ENCODE measurements at regions not wholly inside any gene's neighbourhood (a gene's known extent, or its start where the extent isn't known, plus 50 kb on each side); places are given as distances from the start of the nearest gene placed in this dataset.

DNA sequence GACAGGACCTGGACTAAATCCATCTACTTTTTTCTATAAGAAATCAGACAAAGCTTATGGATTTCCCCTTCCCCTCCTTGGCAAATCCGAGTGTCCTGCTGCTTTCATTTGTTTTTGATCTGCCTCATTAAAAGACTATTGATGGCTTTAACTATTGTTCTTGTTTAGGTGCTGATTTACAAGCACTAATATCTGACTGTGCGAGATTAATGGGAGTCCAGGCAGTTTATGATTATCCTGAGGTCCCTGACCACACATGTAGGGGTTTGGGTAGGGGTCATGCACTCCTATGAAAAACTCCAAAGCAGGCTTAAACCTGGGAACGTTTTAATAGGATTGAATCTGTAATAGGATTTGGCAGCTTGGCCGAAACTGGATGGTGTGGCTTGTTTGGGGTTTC is 317.5 kb upstream of the POU3F2 start:
- Histone ChIP-seq H3K9me3 (ENCODE audit: control insufficient read depth, low read length) (peaks cover 3% of the 10 kb centered on the region), H3K4me1 (ENCODE audit: control insufficient read depth, insufficient read depth, low read length) (no peaks in the 10 kb centered on the region), H3K4me3 (ENCODE audit: low read length) (no peak overlapping the region), H3K27me3 (replicated peaks; ENCODE audit: control insufficient read depth, insufficient read depth, low read length) (no peaks in the 10 kb centered on the region), H3K9ac (ENCODE audit: low read length) (no peak overlapping the region), H3K36me3 (ENCODE audit: control insufficient read depth, insufficient read depth, low read length, severe bottlenecking) (no peaks in the 10 kb centered on the region)
- DNase-seq (ENCODE audit: low read depth), result no peak

DNA sequence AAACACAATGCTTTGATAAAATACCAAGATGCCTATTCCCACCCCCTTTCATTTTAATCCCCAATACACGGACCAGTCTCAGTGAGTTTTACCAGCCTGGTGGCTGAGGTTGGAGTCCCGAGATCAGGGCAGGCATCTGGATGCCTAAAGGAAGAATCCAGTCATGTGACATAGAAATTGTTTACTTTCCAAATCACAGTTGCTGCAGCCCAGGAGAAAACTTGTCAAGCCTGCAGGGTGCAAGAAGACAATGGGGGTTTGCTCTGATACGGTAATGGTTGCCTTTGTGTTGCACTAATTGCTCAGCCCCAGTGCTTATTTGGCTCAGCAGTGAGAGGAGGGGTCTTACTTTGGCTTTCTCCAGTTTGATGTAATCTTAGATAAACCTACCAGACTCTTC is 308.5 kb upstream of the POU3F2 start:
- Histone ChIP-seq H3K27me3 (replicated peaks; ENCODE audit: control insufficient read depth, insufficient read depth, low read length) (no peaks in the 10 kb centered on the region), H3K9me3 (ENCODE audit: control insufficient read depth, low read length) (peaks cover 2% of the 10 kb centered on the region), H3K4me3 (ENCODE audit: low read length) (no peak overlapping the region), H3K9ac (ENCODE audit: low read length) (no peak overlapping the region), H3K36me3 (ENCODE audit: control insufficient read depth, insufficient read depth, low read length, severe bottlenecking) (no peaks in the 10 kb centered on the region), H3K4me1 (ENCODE audit: control insufficient read depth, insufficient read depth, low read length) (no peaks in the 10 kb centered on the region)
- no peak for DNase-seq (ENCODE audit: low read depth)

DNA sequence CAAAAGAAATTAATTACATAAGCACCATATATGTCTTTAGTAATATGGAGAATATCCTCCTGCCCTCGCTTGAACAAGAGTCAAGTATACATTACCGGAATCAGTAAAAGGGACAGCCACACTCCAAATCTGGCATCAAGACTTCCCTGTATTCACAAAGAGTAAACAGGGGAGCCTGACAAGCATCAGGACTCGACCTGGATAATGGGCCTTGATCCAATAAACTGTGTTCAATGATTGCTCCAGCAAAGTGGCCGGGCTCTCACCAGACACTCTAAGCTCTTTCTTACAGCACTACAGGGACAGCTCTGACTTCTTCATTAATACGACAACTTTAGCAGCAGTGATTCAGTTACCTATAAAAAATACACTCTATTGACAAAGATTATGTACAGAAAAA is 307.9 kb upstream of the POU3F2 start:
- no peak for DNase-seq (ENCODE audit: low read depth)
- no peaks in the 10 kb centered on the region for H3K27me3 ChIP-seq (replicated peaks; ENCODE audit: control insufficient read depth, insufficient read depth, low read length)
- peaks cover 2% of the 10 kb centered on the region for H3K9me3 ChIP-seq (ENCODE audit: control insufficient read depth, low read length)
- no peak overlapping the region for H3K4me3 ChIP-seq (ENCODE audit: low read length)
- H3K36me3 ChIP-seq (ENCODE audit: control insufficient read depth, insufficient read depth, low read length, severe bottlenecking), result no peaks in the 10 kb centered on the region
- H3K9ac ChIP-seq (ENCODE audit: low read length), result no peak overlapping the region
- no peaks in the 10 kb centered on the region for H3K4me1 ChIP-seq (ENCODE audit: control insufficient read depth, insufficient read depth, low read length)

- no peak overlapping the region for H3K9ac ChIP-seq (ENCODE audit: low read length)
- H3K27me3 ChIP-seq (replicated peaks; ENCODE audit: control insufficient read depth, insufficient read depth, low read length), result no peaks in the 10 kb centered on the region
These were observed 305.0 kb upstream of the POU3F2 start for GRCh38 chr6:98529364-98529763.

DNA sequence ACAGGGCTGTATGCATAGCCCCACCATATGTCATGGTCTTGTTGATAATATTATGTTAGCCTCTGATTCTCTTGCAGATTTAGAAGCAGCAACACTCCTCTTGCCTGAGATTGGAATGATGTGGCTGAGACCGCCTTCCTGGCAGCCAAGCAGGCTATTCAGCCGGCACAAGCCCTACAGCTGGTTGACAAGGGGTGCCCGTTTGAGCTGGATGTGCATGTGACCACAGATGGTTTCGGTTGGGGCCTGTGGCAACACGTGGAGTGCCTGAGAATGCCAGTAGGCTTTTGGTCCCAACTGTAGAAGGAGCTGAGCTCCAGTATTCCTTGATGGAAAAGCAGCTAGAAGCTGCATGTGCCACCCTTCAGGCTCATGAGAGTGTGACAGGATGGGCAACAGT is 303.6 kb upstream of the POU3F2 start:
- Histone ChIP-seq H3K27me3 (replicated peaks; ENCODE audit: control insufficient read depth, insufficient read depth, low read length) (no peaks in the 10 kb centered on the region), H3K36me3 (ENCODE audit: control insufficient read depth, insufficient read depth, low read length, severe bottlenecking) (no peaks in the 10 kb centered on the region)

More at GRCh38 chr6:98529364-98529763, 305.0 kb upstream of the POU3F2 start:
- Histone ChIP-seq H3K36me3 (ENCODE audit: control insufficient read depth, insufficient read depth, low read length, severe bottlenecking) (no peaks in the 10 kb centered on the region), H3K4me3 (ENCODE audit: low read length) (no peak overlapping the region), H3K9me3 (ENCODE audit: control insufficient read depth, low read length) (peaks cover 2% of the 10 kb centered on the region), H3K4me1 (ENCODE audit: control insufficient read depth, insufficient read depth, low read length) (no peaks in the 10 kb centered on the region)
- no peak for DNase-seq (ENCODE audit: low read depth)

GRCh38 chr6:98532004-98532403 is 302.4 kb upstream of the POU3F2 start:
- Histone ChIP-seq H3K27me3 (replicated peaks; ENCODE audit: control insufficient read depth, insufficient read depth, low read length) (no peaks in the 10 kb centered on the region), H3K9me3 (ENCODE audit: control insufficient read depth, low read length) (peaks cover 2% of the 10 kb centered on the region), H3K36me3 (ENCODE audit: control insufficient read depth, insufficient read depth, low read length, severe bottlenecking) (no peaks in the 10 kb centered on the region), H3K4me1 (ENCODE audit: control insufficient read depth, insufficient read depth, low read length) (no peaks in the 10 kb centered on the region), H3K4me3 (ENCODE audit: low read length) (no peak overlapping the region), H3K9ac (ENCODE audit: low read length) (no peak overlapping the region)
- no peak for DNase-seq (ENCODE audit: low read depth)

More for the DNA sequence above, 303.6 kb upstream of the POU3F2 start:
- Histone ChIP-seq H3K9ac (ENCODE audit: low read length) (no peak overlapping the region), H3K9me3 (ENCODE audit: control insufficient read depth, low read length) (peaks cover 2% of the 10 kb centered on the region), H3K4me3 (ENCODE audit: low read length) (no peak overlapping the region), H3K4me1 (ENCODE audit: control insufficient read depth, insufficient read depth, low read length) (no peaks in the 10 kb centered on the region)
- DNase-seq (ENCODE audit: low read depth), result no peak

DNA sequence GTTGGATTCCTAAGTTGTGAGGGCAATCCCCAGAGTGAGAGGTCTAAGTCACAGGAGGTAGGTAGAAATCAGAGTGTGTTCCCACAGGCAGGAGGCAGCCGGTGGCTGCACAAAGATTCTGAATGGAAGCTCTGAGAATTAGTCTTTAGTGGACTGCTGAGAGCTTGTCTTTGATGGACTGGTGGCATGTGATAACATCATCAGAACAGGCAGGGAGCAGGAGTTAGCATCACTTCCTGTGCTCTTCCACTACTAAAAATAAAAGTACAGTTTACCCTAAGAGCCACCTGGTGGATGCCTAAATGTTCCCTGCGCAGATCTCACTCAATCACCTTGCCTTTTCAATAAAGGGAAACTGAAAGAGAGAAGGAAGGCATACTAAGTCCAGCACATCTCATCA is 294.6 kb upstream of the POU3F2 start:
- Histone ChIP-seq H3K9ac (ENCODE audit: low read length) (no peak overlapping the region), H3K27me3 (replicated peaks; ENCODE audit: control insufficient read depth, insufficient read depth, low read length) (no peaks in the 10 kb centered on the region), H3K4me1 (ENCODE audit: control insufficient read depth, insufficient read depth, low read length) (no peaks in the 10 kb centered on the region), H3K4me3 (ENCODE audit: low read length) (no peak overlapping the region), H3K9me3 (ENCODE audit: control insufficient read depth, low read length) (no peaks in the 10 kb centered on the region), H3K36me3 (ENCODE audit: control insufficient read depth, insufficient read depth, low read length, severe bottlenecking) (no peaks in the 10 kb centered on the region)
- no peak for DNase-seq (ENCODE audit: low read depth)

GRCh38 chr6:98546376-98546775 is 288.0 kb upstream of the POU3F2 start:
- H3K9me3 ChIP-seq (ENCODE audit: control insufficient read depth, low read length), result no peaks in the 10 kb centered on the region
- no peak overlapping the region for H3K9ac ChIP-seq (ENCODE audit: low read length)
- no peaks in the 10 kb centered on the region for H3K27me3 ChIP-seq (replicated peaks; ENCODE audit: control insufficient read depth, insufficient read depth, low read length)
- no peak overlapping the region for H3K4me3 ChIP-seq (ENCODE audit: low read length)
- H3K36me3 ChIP-seq (ENCODE audit: control insufficient read depth, insufficient read depth, low read length, severe bottlenecking), result no peaks in the 10 kb centered on the region
- H3K4me1 ChIP-seq (ENCODE audit: control insufficient read depth, insufficient read depth, low read length), result no peaks in the 10 kb centered on the region
- DNase-seq (ENCODE audit: low read depth), result no peak

DNA sequence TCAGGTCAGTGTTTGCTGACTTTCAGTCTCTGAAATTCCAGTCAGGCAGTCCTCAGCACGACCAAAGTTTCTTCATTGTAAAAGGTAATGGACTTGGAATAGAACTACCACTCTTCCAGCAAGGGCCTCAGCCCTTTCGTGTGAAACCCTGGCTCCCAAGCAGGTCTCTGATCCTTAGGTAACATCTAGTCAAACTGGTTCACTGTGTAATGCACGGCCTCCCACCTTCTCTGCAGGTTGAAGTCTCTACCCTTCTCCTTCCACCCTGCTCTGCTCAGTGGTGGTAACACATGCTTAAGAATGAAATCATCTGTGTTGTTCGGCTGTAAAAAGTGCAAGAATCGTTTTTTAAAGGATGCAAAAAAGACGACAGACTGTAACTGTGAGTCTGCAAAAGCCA is 287.2 kb upstream of the POU3F2 start:
- no peak for DNase-seq (ENCODE audit: low read depth)
- no peaks in the 10 kb centered on the region for H3K9me3 ChIP-seq (ENCODE audit: control insufficient read depth, low read length)
- no peaks in the 10 kb centered on the region for H3K4me1 ChIP-seq (ENCODE audit: control insufficient read depth, insufficient read depth, low read length)
- no peaks in the 10 kb centered on the region for H3K27me3 ChIP-seq (replicated peaks; ENCODE audit: control insufficient read depth, insufficient read depth, low read length)
- H3K4me3 ChIP-seq (ENCODE audit: low read length), result no peak overlapping the region
- H3K9ac ChIP-seq (ENCODE audit: low read length), result no peak overlapping the region
- no peaks in the 10 kb centered on the region for H3K36me3 ChIP-seq (ENCODE audit: control insufficient read depth, insufficient read depth, low read length, severe bottlenecking)

GRCh38 chr6:98547634-98548033 is 286.7 kb upstream of the POU3F2 start:
- Histone ChIP-seq H3K4me3 (ENCODE audit: low read length) (no peak overlapping the region), H3K36me3 (ENCODE audit: control insufficient read depth, insufficient read depth, low read length, severe bottlenecking) (no peaks in the 10 kb centered on the region), H3K9ac (ENCODE audit: low read length) (no peak overlapping the region), H3K9me3 (ENCODE audit: control insufficient read depth, low read length) (no peaks in the 10 kb centered on the region), H3K4me1 (ENCODE audit: control insufficient read depth, insufficient read depth, low read length) (no peaks in the 10 kb centered on the region), H3K27me3 (replicated peaks; ENCODE audit: control insufficient read depth, insufficient read depth, low read length) (no peaks in the 10 kb centered on the region)
- no peak for DNase-seq (ENCODE audit: low read depth)

- no peaks in the 10 kb centered on the region for H3K27me3 ChIP-seq (replicated peaks; ENCODE audit: control insufficient read depth, insufficient read depth, low read length)
- H3K4me1 ChIP-seq (ENCODE audit: control insufficient read depth, insufficient read depth, low read length), result no peaks in the 10 kb centered on the region
- no peaks in the 10 kb centered on the region for H3K36me3 ChIP-seq (ENCODE audit: control insufficient read depth, insufficient read depth, low read length, severe bottlenecking)
- H3K9ac ChIP-seq (ENCODE audit: low read length), result no peak overlapping the region
- H3K4me3 ChIP-seq (ENCODE audit: low read length), result no peak overlapping the region
- no peak for DNase-seq (ENCODE audit: low read depth)
- no peaks in the 10 kb centered on the region for H3K9me3 ChIP-seq (ENCODE audit: control insufficient read depth, low read length)
These were observed 286.1 kb upstream of the POU3F2 start for GRCh38 chr6:98548301-98548700.

GRCh38 chr6:98560418-98560817 is 274.0 kb upstream of the POU3F2 start:
- Histone ChIP-seq H3K4me1 (ENCODE audit: control insufficient read depth, insufficient read depth, low read length) (no peaks in the 10 kb centered on the region), H3K4me3 (ENCODE audit: low read length) (no peak overlapping the region), H3K9ac (ENCODE audit: low read length) (no peak overlapping the region), H3K36me3 (ENCODE audit: control insufficient read depth, insufficient read depth, low read length, severe bottlenecking) (no peaks in the 10 kb centered on the region), H3K9me3 (ENCODE audit: control insufficient read depth, low read length) (no peaks in the 10 kb centered on the region), H3K27me3 (replicated peaks; ENCODE audit: control insufficient read depth, insufficient read depth, low read length) (no peaks in the 10 kb centered on the region)
- no peak for DNase-seq (ENCODE audit: low read depth)
